HuH-7 (cell line): ENCODE measurements at regions not wholly inside any gene's neighbourhood (a gene's known extent, or its start where the extent isn't known, plus 50 kb on each side); places are given as distances from the start of the nearest gene placed in this dataset.

Source experiments
- DNase-seq: peaks from one replicate; pipeline ENCODE4 v3.0.0; 2011; ENCODE audit warnings: low spot score

DNA sequence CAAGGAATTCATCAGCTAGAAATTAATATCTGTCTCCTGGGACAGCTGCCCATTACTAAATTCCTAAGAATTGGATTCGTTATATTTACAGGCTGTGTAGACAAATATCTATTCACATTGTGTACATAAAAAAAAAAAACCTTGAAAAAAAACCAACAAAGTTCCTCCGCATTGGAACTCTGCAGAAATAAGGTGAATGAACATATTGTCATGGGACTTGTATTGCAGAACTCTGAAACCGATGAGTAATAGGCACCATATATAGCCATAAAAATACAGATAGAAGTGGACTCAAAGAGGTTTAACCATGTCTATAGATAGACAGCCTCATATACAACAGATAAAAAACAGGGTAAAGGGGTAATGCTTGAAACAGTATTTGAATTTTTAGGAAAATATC is 909.9 kb upstream of the CHAC2 start:
- DNase-seq = no peak

DNA sequence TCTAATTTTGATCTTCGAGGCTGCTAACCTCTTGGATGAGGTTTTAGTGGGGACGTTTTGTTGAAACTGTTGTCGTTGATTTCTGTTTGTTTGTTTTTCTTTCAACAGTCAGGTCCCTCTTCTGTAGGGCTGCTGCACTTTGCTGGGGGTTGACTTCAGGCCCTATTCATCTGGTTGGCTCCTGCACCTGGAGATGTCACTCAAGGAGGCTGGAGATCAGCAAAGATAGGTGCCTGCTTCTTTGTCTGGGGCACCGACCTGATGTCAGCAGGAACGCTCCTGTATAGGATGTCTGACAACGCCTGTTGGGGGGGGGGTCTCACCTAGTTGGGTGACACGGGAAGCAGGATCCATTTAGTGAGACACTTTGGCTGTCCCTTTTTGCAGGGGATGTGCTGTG is 915.6 kb upstream of the CHAC2 start:
- no peak for DNase-seq

DNA sequence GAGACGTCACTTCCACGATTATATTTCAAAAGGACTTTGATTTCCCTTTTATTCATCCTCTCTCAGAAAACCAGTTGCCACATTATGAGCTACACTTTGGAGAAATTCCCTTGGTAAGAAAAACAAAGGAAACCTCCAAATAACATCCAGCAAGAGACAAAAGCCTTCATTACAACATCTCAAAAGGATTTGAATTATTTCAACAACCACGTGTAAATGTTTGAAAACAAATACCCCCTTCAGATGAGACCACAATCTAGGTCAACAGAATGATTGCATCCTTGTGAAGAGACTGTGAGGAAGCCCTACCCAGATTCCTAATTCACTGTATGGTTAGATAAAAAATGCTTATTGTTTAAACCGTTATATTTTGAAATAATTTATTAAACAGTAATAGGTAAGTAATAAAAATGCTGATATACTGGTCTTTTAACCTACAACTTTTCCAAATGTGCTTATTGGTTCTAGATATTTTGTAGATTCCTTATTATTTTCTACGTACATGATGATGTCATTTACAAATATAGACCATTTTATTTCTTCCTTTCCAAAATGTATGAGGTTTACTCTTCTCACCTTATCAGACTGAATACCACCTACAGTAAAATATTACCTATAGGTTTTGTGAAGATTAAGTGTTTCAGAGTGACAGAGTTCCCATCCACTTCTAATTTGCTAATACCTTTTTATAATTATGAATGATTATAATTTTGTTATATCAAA is 922.7 kb upstream of the CHAC2 start:
- no peak for DNase-seq

GRCh38 chr2:52835909-52836308 is 931.7 kb upstream of the CHAC2 start:
- no peak for DNase-seq

GRCh38 chr2:52831216-52831615 is 936.4 kb upstream of the CHAC2 start:
- DNase-seq = no peak

DNA sequence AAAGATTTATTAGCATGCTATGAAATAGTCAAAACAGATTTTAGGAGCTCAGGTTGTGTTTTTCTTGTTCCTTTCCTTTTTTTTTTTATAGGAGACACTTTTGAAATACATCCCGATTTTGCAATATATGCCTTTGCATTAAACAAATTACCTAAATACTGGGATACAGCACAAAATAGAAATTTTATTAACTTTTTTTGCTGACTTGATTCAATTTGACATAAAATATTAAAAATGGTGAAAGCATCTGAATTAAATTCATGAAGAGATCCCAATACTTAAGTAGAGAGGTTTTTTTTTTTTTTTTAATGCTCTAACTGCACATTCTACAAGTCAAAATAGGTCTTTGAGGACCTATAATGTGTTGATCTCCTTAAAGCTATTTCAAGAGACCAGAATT is 939.5 kb upstream of the CHAC2 start:
- no peak for DNase-seq

- no peak for DNase-seq
These were observed 946.0 kb upstream of the CHAC2 start for GRCh38 chr2:52821631-52822030.

- DNase-seq = no peak
These were observed 948.6 kb upstream of the CHAC2 start for GRCh38 chr2:52818958-52819357.

DNA sequence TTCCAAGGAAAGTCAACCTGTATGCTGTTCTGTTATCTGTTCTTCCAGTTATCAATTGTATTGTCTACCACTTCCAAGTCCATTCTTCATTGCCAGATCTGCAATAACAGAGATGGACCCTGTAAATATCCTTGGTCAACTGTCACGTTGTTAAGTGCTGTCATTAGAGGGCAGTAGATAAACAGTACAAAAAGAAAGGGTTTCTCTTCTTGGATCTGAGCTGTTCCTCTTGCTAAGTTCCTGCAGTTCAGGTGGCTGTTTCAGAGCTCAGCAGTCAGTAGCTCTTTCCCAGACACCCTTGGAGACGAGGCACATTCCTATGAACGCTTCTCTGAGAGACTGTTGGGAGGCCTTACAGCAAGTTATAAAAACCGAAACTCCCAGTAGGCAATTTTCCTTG is 957.1 kb upstream of the CHAC2 start:
- DNase-seq = peak; percentile 14

DNA sequence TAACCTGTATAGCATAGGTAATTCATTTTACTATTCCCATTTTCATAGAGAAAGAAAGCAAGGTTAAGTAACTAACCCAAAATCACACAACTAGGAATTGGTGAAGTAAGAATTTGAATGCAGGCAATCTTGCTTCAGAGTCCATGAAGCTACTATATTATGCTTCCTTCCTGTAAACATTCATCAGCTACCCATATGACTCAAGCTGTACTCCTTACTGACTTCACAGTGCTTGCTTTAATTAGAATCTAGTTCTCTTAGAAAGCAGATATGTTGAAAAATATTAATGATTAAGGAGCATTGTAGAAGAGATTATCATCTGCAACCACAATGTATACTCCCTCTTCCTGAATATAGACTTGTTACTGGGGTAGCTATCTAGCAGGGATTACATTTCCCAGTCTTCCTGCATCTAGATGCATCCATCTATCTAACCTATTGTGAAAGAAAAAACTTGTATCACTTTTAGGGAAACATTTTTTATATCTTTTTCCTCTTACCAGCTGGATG is 961.6 kb upstream of the CHAC2 start:
- no peak for DNase-seq

DNA sequence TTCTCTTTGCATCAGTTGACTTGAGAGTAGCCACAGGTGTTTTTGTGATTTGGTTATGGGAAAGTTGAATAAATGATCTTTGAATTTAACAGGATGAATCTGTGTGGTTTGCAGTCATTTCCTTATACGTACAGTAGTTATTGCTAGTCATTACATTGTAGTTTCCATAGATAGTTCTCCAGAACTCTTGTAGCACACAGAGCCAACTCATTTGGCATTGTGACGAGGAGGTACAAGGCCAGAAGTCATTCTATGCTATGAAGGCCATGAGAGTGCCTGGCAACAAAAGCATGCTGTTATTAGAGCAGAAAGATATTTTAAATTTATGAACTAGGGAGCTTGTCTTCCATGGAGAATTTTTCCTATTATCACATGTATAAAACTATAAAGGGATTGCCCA is 973.0 kb upstream of the CHAC2 start:
- DNase-seq = no peak

GRCh38 chr2:52779446-52779845 is 988.2 kb upstream of the CHAC2 start:
- DNase-seq = no peak

- no peak for DNase-seq
These were observed 991.0 kb upstream of the CHAC2 start for GRCh38 chr2:52776571-52776970.

GRCh38 chr2:52775674-52776073 is 991.9 kb upstream of the CHAC2 start:
- no peak for DNase-seq

DNA sequence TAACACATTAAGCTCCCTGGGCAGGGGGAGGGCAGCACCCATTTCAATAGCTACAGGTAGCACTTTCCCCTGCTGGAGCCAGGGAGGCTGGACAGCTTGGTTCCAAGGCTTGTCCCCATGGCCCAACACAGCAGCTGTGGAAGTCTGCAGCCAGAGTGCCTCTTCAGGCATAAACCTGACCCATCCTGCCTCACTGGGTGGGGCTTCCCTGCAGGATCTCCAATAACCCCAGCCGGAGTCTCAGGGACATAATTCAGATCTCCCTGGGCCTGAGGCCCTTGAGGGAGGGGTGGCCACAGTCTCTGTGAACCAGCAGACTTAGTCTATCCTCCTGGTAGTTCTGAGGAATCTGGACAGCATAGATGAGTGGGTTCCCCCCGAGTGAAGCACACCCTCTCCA is 1001.9 kb upstream of the CHAC2 start:
- DNase-seq = no peak

- no peak for DNase-seq
These were observed 1017.8 kb upstream of the CHAC2 start for GRCh38 chr2:52749764-52750163.

- DNase-seq = no peak
These were observed 1022.5 kb upstream of the CHAC2 start for GRCh38 chr2:52745144-52745543.

DNA sequence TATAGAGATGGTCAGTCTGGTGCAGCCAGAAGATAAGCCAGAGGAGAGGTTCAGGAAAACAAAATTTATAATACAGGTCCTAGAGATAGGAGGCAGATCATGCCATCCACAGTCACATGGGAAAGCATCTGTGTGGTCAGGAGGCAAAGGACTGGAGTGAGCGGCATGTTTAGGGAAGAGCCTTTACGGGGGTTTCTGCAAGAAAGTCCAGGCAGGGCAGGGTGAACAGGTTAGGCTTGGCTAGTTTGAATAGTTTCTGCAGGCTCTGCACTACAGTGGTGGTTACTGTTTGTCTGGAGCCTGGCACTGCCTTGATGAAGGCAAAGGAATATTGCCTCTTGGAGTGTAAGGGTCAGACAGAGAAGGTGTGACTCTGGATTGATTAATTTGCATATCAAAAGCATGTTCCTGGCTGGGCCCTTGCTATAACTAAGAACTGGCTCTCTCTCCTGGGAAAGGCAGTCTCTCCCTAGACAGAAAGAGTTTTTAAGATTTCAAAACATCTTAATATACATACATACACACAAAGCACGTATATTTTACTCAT is 1034.7 kb upstream of the CHAC2 start:
- DNase-seq = no peak

DNA sequence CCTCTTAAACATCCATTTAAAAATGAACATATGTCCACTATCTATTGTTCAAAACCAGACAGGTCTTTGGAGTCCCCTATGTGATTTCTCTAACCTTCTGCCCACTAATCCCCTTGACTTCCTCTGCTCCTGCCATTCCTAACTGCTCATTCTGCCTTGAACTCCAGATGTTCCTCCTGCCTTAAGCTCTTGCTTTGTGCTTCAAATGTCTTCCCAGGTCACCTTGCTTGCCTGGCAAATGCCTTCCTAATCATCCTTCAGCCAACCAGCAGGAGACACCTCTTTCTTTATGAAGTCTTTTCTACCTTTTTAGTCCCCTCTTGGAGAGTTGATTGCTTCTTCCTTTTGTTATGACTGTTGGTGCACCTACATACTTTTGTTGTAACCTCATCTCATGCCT is 1043.0 kb upstream of the CHAC2 start:
- DNase-seq = no peak

DNA sequence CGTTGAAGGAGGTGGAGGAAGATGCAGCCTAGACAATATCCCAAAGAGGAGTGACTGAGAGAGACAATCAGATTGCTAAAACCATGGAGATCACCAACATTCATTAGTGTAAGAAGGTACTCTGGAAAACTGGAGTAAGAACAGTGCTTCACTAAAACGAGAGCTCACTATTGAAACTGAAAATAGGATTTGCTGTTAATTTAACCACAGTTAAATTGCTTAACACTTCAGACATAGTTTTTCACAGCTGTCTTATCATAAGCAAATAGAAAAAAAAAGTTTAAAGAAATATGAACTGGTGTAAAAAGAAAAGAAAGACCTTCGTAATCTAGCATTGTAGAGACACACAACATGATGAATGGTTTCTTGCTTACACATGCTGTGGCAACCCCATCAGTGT is 1049.8 kb upstream of the CHAC2 start:
- no peak for DNase-seq

- DNase-seq = no peak
These were observed 1056.6 kb upstream of the CHAC2 start for GRCh38 chr2:52710810-52711618.

DNA sequence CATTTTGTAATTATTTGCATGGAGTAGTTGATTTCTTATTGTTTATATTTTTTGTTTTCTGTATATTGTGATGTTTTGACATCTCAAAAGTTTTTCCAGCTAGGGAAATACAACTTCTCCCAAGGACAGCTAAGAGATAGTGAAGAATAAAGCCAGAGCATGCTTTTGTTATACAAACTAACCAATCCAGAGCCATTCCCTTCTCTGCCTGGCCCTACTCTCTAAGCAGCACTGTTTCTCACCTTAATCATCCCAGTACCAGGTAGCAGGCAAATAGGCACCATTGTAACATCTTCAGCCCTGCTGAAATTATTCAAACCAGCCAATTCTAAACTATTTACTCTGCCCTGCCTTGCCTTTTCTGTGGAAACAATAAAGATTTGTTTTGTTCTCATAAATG is 1063.4 kb upstream of the CHAC2 start:
- no peak for DNase-seq

- no peak for DNase-seq
These were observed 1064.6 kb upstream of the CHAC2 start for GRCh38 chr2:52703004-52703403.
